OCI-LY7 (cell line): ENCODE measurements at regions not wholly inside any gene's neighbourhood (a gene's known extent, or its start where the extent isn't known, plus 50 kb on each side); places are given as distances from the start of the nearest gene placed in this dataset.

Experiments
- CTCF ChIP-seq: fragments of 200-600 bp; sonication (generic); conservative IDR thresholded peaks from 2 replicates; pipeline ENCODE4 v1.5.1; 2014; ENCODE audit warnings: mild to moderate bottlenecking, antibody characterized with exemption, low read length, moderate library complexity, mixed read lengths
- EZH2phosphoT487 ChIP-seq: fragments of 200-600 bp; sonication (generic); IDR thresholded peaks from 2 replicates; pipeline ENCODE4 v1.6.1; 2018; ENCODE audit warnings: low read depth, borderline replicate concordance, mild to moderate bottlenecking, mixed run types, antibody characterized with exemption, low read length, moderate library complexity, mixed read lengths

DNA sequence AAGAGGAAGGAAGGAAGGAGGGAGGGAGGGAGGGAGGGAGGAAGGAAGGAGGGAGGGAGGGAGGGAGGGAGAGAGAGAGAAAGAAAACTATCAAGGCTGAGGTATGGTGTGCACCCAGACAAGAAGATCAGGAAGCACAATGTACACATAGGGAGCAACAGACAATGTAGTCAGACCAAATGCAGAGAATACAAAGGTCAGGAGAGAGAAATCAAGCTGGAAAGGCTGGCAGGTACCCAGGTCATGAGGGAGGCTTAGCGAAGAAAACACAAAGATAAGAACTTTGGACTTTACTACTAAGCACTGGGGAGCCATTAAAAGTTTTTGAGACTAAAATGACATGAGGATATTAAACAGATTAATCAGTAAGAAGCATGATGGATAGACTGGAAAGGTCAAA, 176.0 kb upstream of the TMCO5A start:
- TF ChIP-seq CTCF (no peak), EZH2phosphoT487 (no peak)
